ENCODE measurements at regions not wholly inside any gene's neighbourhood (a gene's known extent, or its start where the extent isn't known, plus 50 kb on each side); places are given as distances from the start of the nearest gene placed in this dataset.

GRCh38 chr2:189267925-189268579 is 88.5 kb upstream of the COL5A2 start:
- peak; percentile 56 for DNase-seq (ENCODE audit: low spot score)

DNA sequence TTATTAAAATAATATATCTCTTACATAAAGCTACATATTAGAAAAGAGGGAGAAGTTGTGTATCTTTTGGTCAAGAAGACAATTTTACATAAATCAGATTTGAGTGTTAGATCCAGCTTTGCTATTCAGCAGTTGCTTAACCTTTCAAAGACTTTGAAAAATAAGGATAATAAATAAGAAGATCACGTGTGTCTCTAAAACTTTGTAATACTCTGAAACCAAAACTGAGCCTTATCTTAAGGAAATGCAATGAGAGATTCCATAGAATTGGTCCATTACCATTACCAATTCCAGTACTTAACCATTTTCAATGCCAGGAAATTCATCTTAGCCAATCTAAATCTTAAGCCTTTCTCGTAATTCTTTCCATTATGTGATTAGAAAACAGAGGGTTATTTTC is 89.2 kb upstream of the COL5A2 start:
- no peak for DNase-seq (ENCODE audit: low spot score)

DNA sequence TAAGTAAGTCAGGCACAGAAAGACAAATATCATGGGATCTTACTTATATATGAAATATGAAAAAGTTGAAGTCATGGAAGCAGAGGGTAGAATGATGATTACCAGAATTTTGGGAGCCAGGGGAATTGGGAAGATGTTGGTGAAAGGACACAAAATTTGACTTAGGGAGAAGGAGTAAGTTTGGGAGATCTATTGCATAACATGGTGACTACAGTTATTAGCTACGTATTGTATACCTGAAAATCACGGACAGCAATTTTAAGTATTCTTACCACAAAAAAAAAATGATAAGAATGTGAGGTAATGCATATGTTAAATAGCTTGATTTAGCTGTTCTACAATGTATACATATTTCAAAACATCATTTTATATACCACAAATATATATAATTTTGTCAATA is 94.2 kb upstream of the COL5A2 start:
- DNase-seq (ENCODE audit: low spot score) = no peak

DNA sequence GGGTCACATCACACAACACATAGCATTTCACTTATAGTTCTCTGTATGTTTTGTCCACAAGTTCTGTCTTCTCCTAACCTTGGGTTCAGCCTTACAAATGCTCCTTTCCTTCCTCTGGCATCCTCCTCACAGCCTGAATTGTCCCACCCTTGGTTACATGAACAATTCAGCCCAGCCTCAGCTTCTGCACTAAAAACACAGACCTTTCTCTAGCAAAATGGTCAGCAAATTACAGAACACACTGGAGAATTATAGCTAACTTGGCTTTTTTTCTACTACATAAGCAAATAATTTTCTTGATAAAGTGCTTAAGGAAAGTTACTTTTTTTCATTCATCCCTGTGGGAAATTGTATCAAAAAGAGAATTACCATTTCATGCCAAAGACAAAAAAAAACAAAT is 94.8 kb upstream of the COL5A2 start:
- no peak for DNase-seq (ENCODE audit: low spot score)

GRCh38 chr2:189276277-189276676 is 96.7 kb upstream of the COL5A2 start:
- no peak for DNase-seq (ENCODE audit: low spot score)

DNA sequence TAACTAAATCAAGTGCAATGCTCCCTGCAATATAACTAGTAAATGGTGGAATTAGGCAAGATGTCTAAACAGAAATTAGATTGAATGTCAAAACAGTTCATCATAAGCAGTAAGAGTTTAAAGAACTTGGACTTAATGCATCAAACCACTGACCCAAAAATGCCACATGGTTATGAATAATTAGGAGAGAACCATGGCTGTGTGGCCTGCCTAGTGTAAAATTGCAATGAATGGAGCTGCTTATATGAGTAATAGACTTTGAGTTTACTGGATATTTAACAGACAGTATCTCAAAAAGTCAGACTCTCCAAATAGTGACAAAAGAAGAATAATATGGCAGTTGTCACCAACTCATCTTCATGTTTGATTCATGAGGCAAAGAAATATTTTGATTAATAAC is 101.6 kb upstream of the COL5A2 start:
- no peak for DNase-seq (ENCODE audit: low spot score)

DNA sequence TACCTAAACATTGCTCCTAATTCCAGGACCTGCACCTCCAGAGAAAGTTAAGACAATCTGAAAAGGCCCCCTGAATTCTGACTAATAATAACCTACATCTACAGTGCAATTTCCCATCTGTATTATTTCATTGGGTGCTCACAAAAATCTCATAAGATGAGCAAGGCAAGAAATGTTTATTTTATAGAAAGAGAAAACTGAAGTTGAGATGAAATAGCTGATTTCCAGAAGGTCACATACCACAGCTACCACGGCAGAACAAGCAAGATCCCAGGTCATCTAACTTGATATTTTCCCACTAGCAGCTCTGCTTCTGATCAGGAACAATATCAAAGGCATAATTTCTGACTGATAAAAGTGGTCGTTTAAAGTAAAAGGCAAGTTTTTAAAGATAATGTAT is 105.8 kb upstream of the COL5A2 start:
- no peak for DNase-seq (ENCODE audit: low spot score)

DNA sequence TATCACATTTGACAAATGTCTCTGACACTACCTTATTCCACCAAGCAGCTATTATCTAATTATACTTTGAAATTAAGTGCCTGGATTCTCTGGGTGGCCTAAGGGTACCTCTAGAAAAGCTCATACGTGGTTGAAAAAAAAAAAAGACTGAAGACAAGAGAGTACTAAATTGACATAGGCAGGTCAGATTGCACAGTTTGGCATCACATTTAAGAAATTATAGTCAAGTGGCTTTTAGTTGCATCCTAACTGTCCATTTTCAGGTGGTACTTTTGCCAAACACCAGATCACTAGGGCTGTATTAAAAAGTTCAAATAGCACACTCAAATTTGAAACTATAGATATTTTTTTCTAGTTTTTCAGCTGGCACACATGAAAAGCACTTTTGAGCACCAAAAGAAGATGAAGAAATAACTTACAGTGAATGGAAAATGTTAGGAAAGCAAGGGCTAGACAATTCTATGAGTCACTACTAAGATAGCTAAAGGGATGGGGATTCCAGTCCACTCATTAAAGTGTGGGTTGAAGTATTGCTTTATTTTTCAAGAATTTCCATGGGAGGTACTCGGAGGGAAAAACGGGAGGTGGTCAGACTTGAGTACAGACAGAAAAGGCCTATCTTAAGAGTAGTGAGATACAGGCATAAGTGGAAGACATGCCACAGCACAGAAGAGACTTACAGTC is 106.5 kb upstream of the COL5A2 start:
- peak; percentile 70 for DNase-seq (ENCODE audit: low spot score)

- DNase-seq (ENCODE audit: low spot score) = no peak
Observed at GRCh38 chr2:189287363-189287762, 107.8 kb upstream of the COL5A2 start.

- DNase-seq (ENCODE audit: low spot score) = peak; percentile 38
Observed at GRCh38 chr2:189287982-189288521, 108.5 kb upstream of the COL5A2 start.

DNA sequence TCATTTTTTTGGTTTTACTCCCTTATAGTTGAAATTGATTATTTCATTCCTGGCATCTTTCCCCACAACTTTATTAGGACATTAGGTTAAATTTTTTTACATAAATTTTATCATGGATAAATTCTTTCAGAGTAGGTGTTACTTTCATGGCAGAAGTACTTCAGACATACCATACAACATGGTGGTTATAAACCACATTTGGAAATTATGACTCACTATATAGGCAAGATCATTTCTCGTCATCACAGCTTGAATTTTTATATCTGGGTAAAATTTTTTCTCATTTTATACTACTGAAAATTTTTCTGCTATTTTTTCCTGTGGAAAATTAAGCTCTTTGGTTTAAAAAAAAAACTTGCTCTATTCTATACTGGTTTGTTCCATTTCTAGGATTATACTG is 111.9 kb upstream of the COL5A2 start:
- no peak for DNase-seq (ENCODE audit: low spot score)

DNA sequence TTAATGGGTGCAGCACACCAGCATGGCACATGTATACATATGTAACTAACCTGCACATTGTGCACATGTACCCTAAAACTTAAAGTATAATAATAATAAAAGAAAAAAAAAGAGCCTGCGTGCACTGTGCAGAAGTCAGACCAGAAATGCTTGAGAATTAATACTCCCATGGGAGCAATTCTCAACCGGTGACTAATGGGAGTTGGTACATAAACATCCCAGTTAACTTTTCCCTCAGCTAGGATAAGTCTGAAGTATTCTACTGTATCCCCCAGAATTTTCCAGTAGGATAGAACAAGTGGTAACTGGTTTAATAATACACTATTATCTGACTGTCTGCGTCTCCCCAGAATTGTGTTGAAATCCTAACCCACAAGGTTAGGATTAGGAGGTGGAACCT is 113.6 kb upstream of the COL5A2 start:
- DNase-seq (ENCODE audit: low spot score) = peak; percentile 59

- DNase-seq (ENCODE audit: low spot score) = no peak
Observed at GRCh38 chr2:189297446-189297845, 117.9 kb upstream of the COL5A2 start.

GRCh38 chr2:189298038-189298437 is 118.5 kb upstream of the COL5A2 start:
- DNase-seq (ENCODE audit: low spot score) = no peak

DNA sequence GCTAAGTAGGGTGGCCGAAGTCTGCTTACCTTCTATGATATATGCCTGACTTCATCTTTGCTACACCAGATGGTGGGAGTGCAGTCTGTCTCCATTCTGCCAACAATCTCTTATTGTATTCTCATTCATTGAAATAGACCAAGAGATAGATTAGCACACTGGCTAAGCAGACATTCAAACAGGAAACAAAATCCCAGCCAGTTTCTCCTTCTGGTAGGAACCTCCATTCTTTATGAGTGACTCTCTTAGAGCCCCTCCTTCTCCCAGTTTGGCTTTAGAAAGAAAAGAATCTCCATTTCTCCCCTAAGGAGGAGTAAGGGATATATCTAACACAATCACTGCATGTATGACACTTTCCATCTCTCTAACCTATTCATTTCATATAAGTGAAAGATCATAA is 118.9 kb upstream of the COL5A2 start:
- peak; percentile 29 for DNase-seq (ENCODE audit: low spot score)

- DNase-seq (ENCODE audit: low spot score) = no peak
Observed at GRCh38 chr2:189299974-189300373, 120.4 kb upstream of the COL5A2 start.

DNA sequence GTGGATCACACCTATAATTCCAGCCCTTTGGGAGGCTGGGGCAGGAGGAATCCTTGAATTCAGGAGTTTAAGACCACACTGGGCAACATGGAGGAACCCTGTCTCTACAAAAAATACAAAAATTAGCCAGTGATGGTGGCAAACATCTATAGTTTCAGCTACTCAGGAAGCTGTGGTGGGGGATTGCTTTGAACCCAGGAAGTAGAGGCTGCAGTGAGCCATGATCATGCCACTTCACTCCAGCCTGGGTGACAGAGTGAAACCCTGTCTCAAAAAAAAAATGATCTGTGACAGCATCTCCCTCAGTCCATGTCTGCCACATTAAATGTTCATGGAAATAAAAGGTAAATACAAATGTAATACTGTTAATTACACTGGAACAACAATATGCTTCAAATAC is 121.4 kb upstream of the COL5A2 start:
- no peak for DNase-seq (ENCODE audit: low spot score)

DNA sequence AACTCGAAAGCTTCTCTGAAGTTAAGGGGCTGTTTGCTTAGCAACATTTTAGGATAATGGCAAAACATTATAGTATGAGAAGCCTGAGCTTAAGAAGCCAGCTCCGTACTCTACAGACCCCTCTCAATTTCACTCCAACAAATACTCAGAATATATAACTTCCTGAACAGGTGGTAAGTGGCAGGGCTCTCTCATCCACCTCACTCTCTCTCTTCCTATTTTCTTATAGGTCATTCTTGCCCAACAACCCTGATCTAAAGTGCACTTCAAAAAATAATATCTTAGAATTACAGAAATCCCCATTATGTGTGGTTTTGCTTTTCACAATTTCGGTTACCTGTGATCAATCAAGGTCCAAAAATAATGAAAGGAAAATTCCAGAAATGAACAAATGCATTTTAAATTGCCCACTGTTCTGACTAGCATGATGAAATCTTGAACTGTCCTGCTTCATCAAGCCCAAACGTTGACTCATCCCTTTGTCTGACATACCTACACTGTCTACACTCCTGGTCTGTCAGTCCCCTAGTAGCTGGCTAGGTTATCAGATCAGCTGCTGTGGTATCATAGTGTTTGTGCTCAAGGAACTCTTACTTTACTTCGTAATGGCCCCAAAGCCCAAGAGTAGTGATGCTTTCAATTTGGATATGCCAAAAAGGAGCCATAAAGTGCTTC is 122.8 kb upstream of the COL5A2 start:
- no peak for DNase-seq (ENCODE audit: low spot score)

DNA sequence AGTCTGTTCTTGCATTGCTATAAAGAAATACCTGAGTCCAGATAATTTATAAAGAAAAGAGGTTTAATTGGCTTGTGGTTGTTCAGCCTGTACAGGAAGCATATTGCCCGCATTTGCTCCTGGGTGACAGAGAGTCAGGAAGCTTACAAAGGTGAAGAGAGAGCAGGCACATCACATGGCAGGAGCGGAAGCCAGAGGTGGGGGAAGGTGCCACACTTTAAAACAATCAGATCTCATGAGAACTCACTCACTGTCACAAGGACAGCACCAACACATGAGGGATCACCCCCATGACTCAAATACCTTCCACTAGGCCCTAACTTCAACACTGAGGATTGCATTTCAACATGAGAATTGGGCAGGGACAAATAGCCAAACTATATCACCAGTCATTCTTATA is 124.8 kb upstream of the COL5A2 start:
- DNase-seq (ENCODE audit: low spot score) = no peak

DNA sequence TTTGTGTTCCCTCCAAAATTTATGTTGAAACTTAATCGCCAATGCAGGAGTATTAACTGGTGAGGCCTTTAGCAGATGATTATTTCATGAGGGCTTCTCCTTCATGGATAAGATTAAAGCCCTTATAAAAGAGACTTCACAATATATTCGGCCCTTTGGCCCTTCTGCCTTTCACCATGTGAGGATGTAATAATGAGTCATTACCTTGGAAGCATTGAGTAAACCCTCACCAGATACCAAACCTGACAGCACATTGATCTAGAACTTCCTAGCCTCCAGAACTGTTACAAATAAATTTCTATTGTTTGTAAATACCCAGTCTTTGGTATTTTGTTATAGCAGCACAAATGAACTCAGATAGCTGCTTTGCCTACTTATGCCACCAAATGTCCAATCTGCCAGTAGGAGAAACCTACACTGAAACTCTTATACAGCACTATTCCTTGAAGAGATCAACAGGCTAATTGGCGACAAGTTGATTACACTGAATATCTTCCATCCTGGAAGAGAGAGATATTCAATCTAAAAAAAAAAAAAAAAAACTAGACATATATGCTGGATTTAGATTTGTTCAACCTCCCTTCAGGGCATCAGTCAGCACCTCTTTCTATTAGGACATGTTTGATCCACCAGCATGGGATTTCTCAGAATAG is 125.9 kb upstream of the COL5A2 start:
- DNase-seq (ENCODE audit: low spot score) = no peak

- DNase-seq (ENCODE audit: low spot score) = no peak
Observed at GRCh38 chr2:189306525-189306924, 127.0 kb upstream of the COL5A2 start.

DNA sequence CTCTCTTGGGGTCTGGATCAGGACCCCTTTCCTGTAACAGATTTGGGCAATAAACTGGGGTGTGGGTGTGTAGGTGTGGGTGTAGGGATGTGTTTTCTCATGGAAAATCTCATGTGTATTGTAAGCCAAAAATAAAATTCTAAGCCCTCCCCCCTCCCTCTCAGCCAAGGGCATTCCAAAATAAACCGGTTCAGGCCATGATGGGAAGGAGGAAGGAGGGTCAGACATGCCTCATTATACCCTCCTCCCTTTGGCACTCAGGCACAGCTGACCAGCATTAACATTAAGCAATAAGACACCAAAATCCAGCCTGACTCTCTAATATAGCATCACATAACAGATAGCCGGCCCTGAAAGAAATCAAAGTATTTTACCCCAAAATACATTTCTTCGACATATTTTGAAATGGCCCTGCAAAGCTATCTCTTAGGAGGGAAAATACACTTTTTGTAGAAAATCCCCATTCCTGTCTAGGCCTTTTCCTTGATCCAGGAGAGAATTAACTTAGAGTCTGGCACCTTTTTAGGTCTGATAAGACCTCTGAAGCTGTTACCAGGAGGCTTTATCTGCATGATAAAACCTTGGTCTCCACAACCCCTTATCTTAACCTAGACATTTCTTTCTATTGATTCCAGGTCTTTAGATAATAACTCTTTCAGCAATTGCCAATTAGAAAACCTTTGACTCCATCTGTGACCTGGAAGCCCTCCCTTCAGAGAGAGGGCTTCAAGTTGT is 128.7 kb upstream of the COL5A2 start:
- DNase-seq (ENCODE audit: low spot score) = no peak
